ENCODE measurements at regions not wholly inside any gene's neighbourhood (a gene's known extent, or its start where the extent isn't known, plus 50 kb on each side); places are given as distances from the start of the nearest gene placed in this dataset.

DNA sequence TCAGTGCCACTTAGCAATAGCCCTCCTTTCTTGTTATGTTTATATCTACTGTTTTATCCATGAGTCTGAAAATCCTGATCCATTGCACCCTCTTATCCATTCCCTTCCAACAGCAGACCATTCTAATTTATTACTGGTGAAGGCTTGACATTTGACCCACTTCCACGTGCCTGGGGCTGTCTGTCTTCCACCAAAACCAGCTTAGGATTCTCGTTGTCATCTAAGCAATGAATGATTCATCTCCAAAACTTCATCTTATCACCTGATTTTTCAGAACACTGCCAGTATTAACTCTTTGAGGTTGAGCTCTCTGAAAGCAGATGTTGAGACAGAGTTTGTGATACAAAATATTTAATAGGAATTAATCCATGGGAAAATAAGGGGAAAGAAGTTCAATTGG lies 277.8 kb upstream of the FBXL7 start:
- TF ChIP-seq, protein P1, sequence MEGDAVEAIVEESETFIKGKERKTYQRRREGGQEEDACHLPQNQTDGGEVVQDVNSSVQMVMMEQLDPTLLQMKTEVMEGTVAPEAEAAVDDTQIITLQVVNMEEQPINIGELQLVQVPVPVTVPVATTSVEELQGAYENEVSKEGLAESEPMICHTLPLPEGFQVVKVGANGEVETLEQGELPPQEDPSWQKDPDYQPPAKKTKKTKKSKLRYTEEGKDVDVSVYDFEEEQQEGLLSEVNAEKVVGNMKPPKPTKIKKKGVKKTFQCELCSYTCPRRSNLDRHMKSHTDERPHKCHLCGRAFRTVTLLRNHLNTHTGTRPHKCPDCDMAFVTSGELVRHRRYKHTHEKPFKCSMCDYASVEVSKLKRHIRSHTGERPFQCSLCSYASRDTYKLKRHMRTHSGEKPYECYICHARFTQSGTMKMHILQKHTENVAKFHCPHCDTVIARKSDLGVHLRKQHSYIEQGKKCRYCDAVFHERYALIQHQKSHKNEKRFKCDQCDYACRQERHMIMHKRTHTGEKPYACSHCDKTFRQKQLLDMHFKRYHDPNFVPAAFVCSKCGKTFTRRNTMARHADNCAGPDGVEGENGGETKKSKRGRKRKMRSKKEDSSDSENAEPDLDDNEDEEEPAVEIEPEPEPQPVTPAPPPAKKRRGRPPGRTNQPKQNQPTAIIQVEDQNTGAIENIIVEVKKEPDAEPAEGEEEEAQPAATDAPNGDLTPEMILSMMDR (IDR thresholded peaks at IDR 0.05; ENCODE audit: low read depth, low read length, poor library complexity, severe bottlenecking): no peak
- no peak for TF ChIP-seq EZH2phosphoT487 (IDR thresholded peaks at IDR 0.05; ENCODE audit: borderline replicate concordance, low read length)

Data from DOHH2 (cell line).